H9 (cell line): ENCODE measurements at regions not wholly inside any gene's neighbourhood (a gene's known extent, or its start where the extent isn't known, plus 50 kb on each side); places are given as distances from the start of the nearest gene placed in this dataset.

ENCODE experiments used
- DNase-seq: peaks from one replicate; pipeline ENCODE4 v3.0.0-alpha.2; 2017
- H2AFZ ChIP-seq: one replicate; pipeline ENCODE4 v1.6.1; 2013; ENCODE audit warnings: mild to moderate bottlenecking, low read length, control low read depth, moderate library complexity
- H2AK5ac ChIP-seq: 2 replicates; pipeline ENCODE4 v1.6.1; 2013; ENCODE audit warnings: low read length, control low read depth, mixed read lengths; ENCODE audit not compliant: insufficient read length
- H2BK120ac ChIP-seq: one replicate; pipeline ENCODE4 v1.6.1; 2013; ENCODE audit warnings: low read depth, mild to moderate bottlenecking, low read length, control low read depth, inconsistent platforms; ENCODE audit not compliant: poor library complexity, severe bottlenecking
- H2BK12ac ChIP-seq: 2 replicates; pipeline ENCODE4 v1.6.1; 2013; ENCODE audit warnings: low read length, control low read depth, mixed read lengths, low read depth; ENCODE audit not compliant: insufficient read length
- H2BK15ac ChIP-seq: 2 replicates; pipeline ENCODE4 v1.6.1; 2013; ENCODE audit warnings: low read depth, low read length, control low read depth
- H2BK20ac ChIP-seq: one replicate; pipeline ENCODE4 v1.6.1; 2013; ENCODE audit warnings: low read depth, mild to moderate bottlenecking, low read length, control low read depth, inconsistent platforms; ENCODE audit not compliant: poor library complexity, severe bottlenecking
- H2BK5ac ChIP-seq: 2 replicates; pipeline ENCODE4 v1.6.1; 2013; ENCODE audit warnings: low read length, control low read depth, mixed read lengths; ENCODE audit not compliant: insufficient read length
- H3K14ac ChIP-seq: 2 replicates; pipeline ENCODE4 v1.6.1; 2013; ENCODE audit warnings: low read length, control low read depth; ENCODE audit not compliant: insufficient read depth
- H3K18ac ChIP-seq: 2 replicates; pipeline ENCODE4 v1.6.1; 2013; ENCODE audit warnings: low read depth, mild to moderate bottlenecking, mixed read lengths, low read length, control low read depth; ENCODE audit not compliant: insufficient read length
- H3K23ac ChIP-seq: 2 replicates; pipeline ENCODE4 v1.6.1; 2013; ENCODE audit warnings: low read length, control low read depth, mixed read lengths, low read depth; ENCODE audit not compliant: insufficient read length
- H3K23me2 ChIP-seq: 2 replicates; pipeline ENCODE4 v1.6.1; 2013; ENCODE audit warnings: low read depth, mild to moderate bottlenecking, mixed read lengths, low read length, control low read depth; ENCODE audit not compliant: insufficient read length, poor library complexity, severe bottlenecking
- H3K27ac ChIP-seq: 2 replicates; pipeline ENCODE4 v1.5.1; 2013; ENCODE audit warnings: low read length, control low read depth, mixed read lengths, low read depth; ENCODE audit not compliant: insufficient read length
- H3K27me3 ChIP-seq: 2 replicates; pipeline ENCODE4 v1.6.1; 2013; ENCODE audit warnings: low read length, control low read depth, inconsistent platforms; ENCODE audit not compliant: insufficient read depth
- H3K4ac ChIP-seq: 2 replicates; pipeline ENCODE4 v1.6.1; 2013; ENCODE audit warnings: low read depth, mild to moderate bottlenecking, control low read depth, inconsistent platforms, low read length, moderate library complexity
- H3K4me1 ChIP-seq: 2 replicates; pipeline ENCODE4 v1.6.1; 2013; ENCODE audit warnings: low read length, control low read depth, inconsistent platforms; ENCODE audit not compliant: insufficient read depth
- H3K4me2 ChIP-seq: 2 replicates; pipeline ENCODE4 v1.6.1; 2013; ENCODE audit warnings: low read length, control low read depth, mixed read lengths; ENCODE audit not compliant: insufficient read length, insufficient read depth
- H3K56ac ChIP-seq: 2 replicates; pipeline ENCODE4 v1.6.1; 2013; ENCODE audit warnings: low read depth, mild to moderate bottlenecking, mixed read lengths, low read length, control low read depth; ENCODE audit not compliant: insufficient read length
- H3K79me1 ChIP-seq: 2 replicates; pipeline ENCODE4 v1.6.1; 2013; ENCODE audit warnings: low read depth, mild to moderate bottlenecking, moderate library complexity, low read length, control low read depth, inconsistent platforms; ENCODE audit not compliant: insufficient read depth, poor library complexity, severe bottlenecking
- H3K79me2 ChIP-seq: 2 replicates; pipeline ENCODE4 v1.6.1; 2013; ENCODE audit warnings: low read length, control low read depth, inconsistent platforms; ENCODE audit not compliant: insufficient read depth
- H3K9ac ChIP-seq: 2 replicates; pipeline ENCODE4 v1.6.1; 2013; ENCODE audit warnings: low read length, control low read depth, mixed read lengths; ENCODE audit not compliant: insufficient read length; ENCODE audit errors: extremely low read depth
- H3K9me3 ChIP-seq: one replicate; pipeline ENCODE4 v1.6.1; 2013; ENCODE audit warnings: low read depth, low read length, inconsistent platforms; ENCODE audit not compliant: control insufficient read depth
- H3T11ph ChIP-seq: one replicate; pipeline ENCODE4 v1.6.1; 2013; ENCODE audit warnings: mild to moderate bottlenecking, low read length, control low read depth, inconsistent platforms
- H4K20me1 ChIP-seq: one replicate; pipeline ENCODE4 v1.6.1; 2013; ENCODE audit not compliant: control insufficient read depth, insufficient read length, insufficient read depth
- H4K5ac ChIP-seq: 2 replicates; pipeline ENCODE4 v1.6.1; 2013; ENCODE audit warnings: low read depth, mild to moderate bottlenecking, mixed read lengths, low read length, control low read depth; ENCODE audit not compliant: insufficient read length
- H4K8ac ChIP-seq: replicated peaks from 2 replicates; pipeline ENCODE4 v1.6.1; 2013; ENCODE audit warnings: low read length, control low read depth, mixed read lengths, low read depth; ENCODE audit not compliant: insufficient read length
- H4K91ac ChIP-seq: 2 replicates; pipeline ENCODE4 v1.6.1; 2013; ENCODE audit warnings: low read depth, mild to moderate bottlenecking, moderate library complexity, mixed read lengths, low read length, control low read depth; ENCODE audit not compliant: insufficient read length
- H3K27ac Mint-ChIP-seq, 3 experiments: 2 replicates in 2 of 3; 3 replicates in 1 of 3; pipeline ENCODE4 v1.8.0; 2020 to 2021; ENCODE audit warnings: mixed read lengths in 3 of 3, mild to moderate bottlenecking in 1 of 3, moderate library complexity in 1 of 3
- H3K27me3 Mint-ChIP-seq: 2 replicates; pipeline ENCODE4 v1.8.0; 2021; ENCODE audit warnings: low read depth, mild to moderate bottlenecking, moderate library complexity, mixed read lengths
- H3K36me3 Mint-ChIP-seq, 3 experiments: 2 replicates in 2 of 3; 3 replicates in 1 of 3; pipeline ENCODE4 v1.8.0; 2020 to 2021; ENCODE audit warnings: low read depth in 3 of 3, mixed read lengths in 3 of 3; ENCODE audit not compliant: insufficient read depth in 1 of 3
- H3K4me1 Mint-ChIP-seq, 2 experiments: 2 replicates each; pipeline ENCODE4 v1.8.0; 2020; ENCODE audit warnings: mixed read lengths in 2 of 2
- H3K4me3 Mint-ChIP-seq, 2 experiments: 2 replicates in 1 of 2; 3 replicates in 1 of 2; pipeline ENCODE4 v1.8.0; 2020 to 2021; ENCODE audit warnings: mild to moderate bottlenecking in 2 of 2, mixed read lengths in 2 of 2, moderate library complexity in 1 of 2
- H3K9me3 Mint-ChIP-seq, 2 experiments: 2 replicates in 1 of 2; 3 replicates in 1 of 2; pipeline ENCODE4 v1.8.0; 2020; ENCODE audit warnings: mild to moderate bottlenecking in 2 of 2, mixed read lengths in 2 of 2, moderate library complexity in 1 of 2
- WGBS: extraction: QIAGEN DNeasy Blood & Tissue Kit; methylation state at CpG from one replicate; pipeline ENCODE4 v1.1.7; 2013; ENCODE audit warnings: missing lambda C conversion rate, low lambda C conversion rate, mixed read lengths; ENCODE audit not compliant: insufficient read length; ENCODE audit errors: extremely low coverage; 5-methylcytosine and 5-hydroxymethylcytosine counted together
- TF ChIP-seq, protein P1 (sequence below): fragments of 200-600 bp; sonication (generic); conservative IDR thresholded peaks from 3 replicates; pipeline ENCODE4 v1.8.0; 2021; ENCODE audit warnings: antibody characterized with exemption, mild to moderate bottlenecking

- DNase-seq = no peak
- Histone ChIP-seq H2BK120ac (no peak overlapping the region), H4K91ac (no peak overlapping the region), H3K79me2 (no peaks in the 10 kb centered on the region), H3K4ac (no peak overlapping the region), H3K79me1 (no peaks in the 10 kb centered on the region), H2BK15ac (no peak overlapping the region), H3K9ac (no peak overlapping the region), H3K4me1 (0 out of 2 replicates have a peak, but pooled peaks cover 2% of the 10 kb centered on the region), H2BK12ac (no peak overlapping the region), H3K14ac (no peak overlapping the region), H3K18ac (no peak overlapping the region), H3T11ph (no peak overlapping the region), H4K20me1 (no peaks in the 10 kb centered on the region), H2AFZ (no peak overlapping the region), H4K8ac (no peak overlapping the region), H3K23ac (no peak overlapping the region), H4K5ac (no peak overlapping the region), H2BK20ac (no peak overlapping the region), H3K27ac (no peak overlapping the region), H3K56ac (no peak overlapping the region), H3K23me2 (no peaks in the 10 kb centered on the region), H3K27me3 (no peaks in the 10 kb centered on the region), H3K4me2 (no peak overlapping the region), H2BK5ac (no peak overlapping the region), H3K9me3 (no peaks in the 10 kb centered on the region), H2AK5ac (no peak overlapping the region)
- Mint-ChIP-seq H3K27me3 (peaks cover 2% of the 10 kb centered on the region; the same call in 1 of the 2 replicates), H3K9me3 (no peaks in the 10 kb centered on the region; a peak in 1 of 5 replicates), H3K27ac (no peak overlapping the region), H3K36me3 (peaks cover 0 to 2% (median 0%) of the 10 kb centered on the region in 3 experiments; a peak in 1 of 7 replicates), H3K4me1 (peaks cover 24 to 31% of the 10 kb centered on the region in 2 experiments), H3K4me3 (no peak overlapping the region)
- TF ChIP-seq, protein P1, sequence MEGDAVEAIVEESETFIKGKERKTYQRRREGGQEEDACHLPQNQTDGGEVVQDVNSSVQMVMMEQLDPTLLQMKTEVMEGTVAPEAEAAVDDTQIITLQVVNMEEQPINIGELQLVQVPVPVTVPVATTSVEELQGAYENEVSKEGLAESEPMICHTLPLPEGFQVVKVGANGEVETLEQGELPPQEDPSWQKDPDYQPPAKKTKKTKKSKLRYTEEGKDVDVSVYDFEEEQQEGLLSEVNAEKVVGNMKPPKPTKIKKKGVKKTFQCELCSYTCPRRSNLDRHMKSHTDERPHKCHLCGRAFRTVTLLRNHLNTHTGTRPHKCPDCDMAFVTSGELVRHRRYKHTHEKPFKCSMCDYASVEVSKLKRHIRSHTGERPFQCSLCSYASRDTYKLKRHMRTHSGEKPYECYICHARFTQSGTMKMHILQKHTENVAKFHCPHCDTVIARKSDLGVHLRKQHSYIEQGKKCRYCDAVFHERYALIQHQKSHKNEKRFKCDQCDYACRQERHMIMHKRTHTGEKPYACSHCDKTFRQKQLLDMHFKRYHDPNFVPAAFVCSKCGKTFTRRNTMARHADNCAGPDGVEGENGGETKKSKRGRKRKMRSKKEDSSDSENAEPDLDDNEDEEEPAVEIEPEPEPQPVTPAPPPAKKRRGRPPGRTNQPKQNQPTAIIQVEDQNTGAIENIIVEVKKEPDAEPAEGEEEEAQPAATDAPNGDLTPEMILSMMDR = no peak
- WGBS = no CpG with 5 or more reads among the region's 1 CpG
These were observed 258.4 kb upstream of the CSF3R start for GRCh38 chr1:36741066-36741465.
